GM12878 (cell line): ENCODE measurements at regions not wholly inside any gene's neighbourhood (a gene's known extent, or its start where the extent isn't known, plus 50 kb on each side); places are given as distances from the start of the nearest gene placed in this dataset.

ENCODE experiments used
- DPF2 ChIP-seq: fragments of 450-650 bp; IDR thresholded peaks from 2 replicates; pipeline ENCODE4 v1.6.1; 2017; ENCODE audit warnings: mild to moderate bottlenecking
- EP300 ChIP-seq, 2 experiments: fragments of 150-350 bp in 1 of 2; IDR thresholded peaks; 2 replicates each; pipeline ENCODE4 v1.6.1; 2011 to 2012; ENCODE audit warnings: low read depth in 2 of 2, low read length in 2 of 2, borderline replicate concordance in 1 of 2, improper control_type of control experiment in 1 of 2, inconsistent platforms in 1 of 2; ENCODE audit not compliant: control insufficient read depth in 1 of 2
- EZH2 ChIP-seq: IDR thresholded peaks from 2 replicates; pipeline ENCODE4 v1.6.1; 2012; ENCODE audit warnings: low read depth, mild to moderate bottlenecking, control low read depth, inconsistent platforms, low read length, borderline replicate concordance; ENCODE audit not compliant: control insufficient read depth
- IKZF2 ChIP-seq, 2 experiments: fragments of 450-650 bp; IDR thresholded peaks; 2 replicates each; pipeline ENCODE4 v1.6.1; 2017; ENCODE audit warnings: mild to moderate bottlenecking in 2 of 2, moderate library complexity in 2 of 2
- MXI1 ChIP-seq: fragments of 150-350 bp; IDR thresholded peaks from 2 replicates; pipeline ENCODE4 v1.6.1; 2011; ENCODE audit warnings: low read depth, mild to moderate bottlenecking, inconsistent platforms, low read length, improper control_type of control experiment
- NFIC ChIP-seq: IDR thresholded peaks from 2 replicates; pipeline ENCODE4 v1.6.1; 2012; ENCODE audit warnings: low read depth, mild to moderate bottlenecking, inconsistent platforms, low read length, moderate library complexity
- NFYA ChIP-seq: IDR thresholded peaks from 2 replicates; pipeline ENCODE4 v1.6.1; 2011; ENCODE audit warnings: low read depth, mild to moderate bottlenecking, low read length, improper control_type of control experiment, borderline replicate concordance
- PAX5 ChIP-seq: IDR thresholded peaks from 2 replicates; pipeline ENCODE4 v1.6.1; 2011; ENCODE audit warnings: low read depth, low read length, borderline replicate concordance
- PKNOX1 ChIP-seq: fragments of 450-650 bp; IDR thresholded peaks from 2 replicates; pipeline ENCODE4 v1.6.1; 2016; ENCODE audit warnings: mild to moderate bottlenecking
- POLR2AphosphoS2 ChIP-seq: IDR thresholded peaks from 2 replicates; pipeline ENCODE4 v1.6.1; 2011; ENCODE audit warnings: low read depth, mild to moderate bottlenecking, low read length, improper control_type of control experiment, moderate library complexity
- RELA ChIP-seq: fragments of 450-650 bp; IDR thresholded peaks from 2 replicates; pipeline ENCODE4 v1.8.0; 2014; ENCODE audit warnings: borderline replicate concordance; ENCODE audit not compliant: partially characterized antibody
- SMAD1 ChIP-seq: fragments of 450-650 bp; IDR thresholded peaks from 2 replicates; pipeline ENCODE4 v1.6.1; 2018; ENCODE audit warnings: mild to moderate bottlenecking, low read depth; ENCODE audit not compliant: partially characterized antibody
- SMC3 ChIP-seq: IDR thresholded peaks from 2 replicates; pipeline ENCODE4 v1.6.1; 2011; ENCODE audit warnings: low read length, improper control_type of control experiment, borderline replicate concordance
- SUZ12 ChIP-seq: fragments of 200-600 bp; sonication (generic); IDR thresholded peaks from one replicate; pipeline ENCODE4 v1.6.1; 2018; ENCODE audit warnings: antibody characterized with exemption, mild to moderate bottlenecking; ENCODE audit not compliant: unreplicated experiment
- YBX1 ChIP-seq: fragments of 450-650 bp; IDR thresholded peaks from 2 replicates; pipeline ENCODE4 v1.6.1; 2016; ENCODE audit warnings: antibody characterized with exemption
- ZBTB40 ChIP-seq: fragments of 450-650 bp; IDR thresholded peaks from 2 replicates; pipeline ENCODE4 v1.6.1; 2016; ENCODE audit warnings: mild to moderate bottlenecking, moderate library complexity, borderline replicate concordance
- TF ChIP-seq, protein P1 (sequence below): IDR thresholded peaks from 2 replicates; pipeline ENCODE4 v1.6.1; 2011; ENCODE audit warnings: borderline replicate concordance, low read depth, mild to moderate bottlenecking, moderate library complexity, mixed read lengths, low read length; ENCODE audit not compliant: insufficient read depth; ENCODE audit errors: extremely low read length
- TF ChIP-seq, protein P2 (sequence below): IDR thresholded peaks from 2 replicates; pipeline ENCODE4 v1.6.1; 2012; ENCODE audit warnings: mild to moderate bottlenecking, low read depth, low read length

GRCh38 chr2:196449083-196449482, 190.4 kb upstream of the CCDC150 start (continued):
- TF ChIP-seq IKZF2 (IDR thresholded peaks at IDR 0.05) = peak in 1 of 2 experiments; percentile 14; a peak in 1 of 4 replicates
- TF ChIP-seq NFYA = no peak
- TF ChIP-seq SMAD1 = no peak
- no peak for TF ChIP-seq POLR2AphosphoS2
- no peak for TF ChIP-seq YBX1
- TF ChIP-seq RELA = no peak
- no peak for TF ChIP-seq DPF2
- TF ChIP-seq EZH2 = no peak
- no peak for TF ChIP-seq MXI1
- TF ChIP-seq, protein P1, sequence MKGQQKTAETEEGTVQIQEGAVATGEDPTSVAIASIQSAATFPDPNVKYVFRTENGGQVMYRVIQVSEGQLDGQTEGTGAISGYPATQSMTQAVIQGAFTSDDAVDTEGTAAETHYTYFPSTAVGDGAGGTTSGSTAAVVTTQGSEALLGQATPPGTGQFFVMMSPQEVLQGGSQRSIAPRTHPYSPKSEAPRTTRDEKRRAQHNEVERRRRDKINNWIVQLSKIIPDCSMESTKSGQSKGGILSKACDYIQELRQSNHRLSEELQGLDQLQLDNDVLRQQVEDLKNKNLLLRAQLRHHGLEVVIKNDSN = no peak
- peak; percentile 74; the same call in 1 of the 2 replicates for TF ChIP-seq NFIC
- TF ChIP-seq SUZ12 = no peak
- TF ChIP-seq ZBTB40 = no peak
- TF ChIP-seq PKNOX1 = no peak
- no peak; the same call in 1 of the 2 replicates for TF ChIP-seq SMC3
- TF ChIP-seq, protein P2, sequence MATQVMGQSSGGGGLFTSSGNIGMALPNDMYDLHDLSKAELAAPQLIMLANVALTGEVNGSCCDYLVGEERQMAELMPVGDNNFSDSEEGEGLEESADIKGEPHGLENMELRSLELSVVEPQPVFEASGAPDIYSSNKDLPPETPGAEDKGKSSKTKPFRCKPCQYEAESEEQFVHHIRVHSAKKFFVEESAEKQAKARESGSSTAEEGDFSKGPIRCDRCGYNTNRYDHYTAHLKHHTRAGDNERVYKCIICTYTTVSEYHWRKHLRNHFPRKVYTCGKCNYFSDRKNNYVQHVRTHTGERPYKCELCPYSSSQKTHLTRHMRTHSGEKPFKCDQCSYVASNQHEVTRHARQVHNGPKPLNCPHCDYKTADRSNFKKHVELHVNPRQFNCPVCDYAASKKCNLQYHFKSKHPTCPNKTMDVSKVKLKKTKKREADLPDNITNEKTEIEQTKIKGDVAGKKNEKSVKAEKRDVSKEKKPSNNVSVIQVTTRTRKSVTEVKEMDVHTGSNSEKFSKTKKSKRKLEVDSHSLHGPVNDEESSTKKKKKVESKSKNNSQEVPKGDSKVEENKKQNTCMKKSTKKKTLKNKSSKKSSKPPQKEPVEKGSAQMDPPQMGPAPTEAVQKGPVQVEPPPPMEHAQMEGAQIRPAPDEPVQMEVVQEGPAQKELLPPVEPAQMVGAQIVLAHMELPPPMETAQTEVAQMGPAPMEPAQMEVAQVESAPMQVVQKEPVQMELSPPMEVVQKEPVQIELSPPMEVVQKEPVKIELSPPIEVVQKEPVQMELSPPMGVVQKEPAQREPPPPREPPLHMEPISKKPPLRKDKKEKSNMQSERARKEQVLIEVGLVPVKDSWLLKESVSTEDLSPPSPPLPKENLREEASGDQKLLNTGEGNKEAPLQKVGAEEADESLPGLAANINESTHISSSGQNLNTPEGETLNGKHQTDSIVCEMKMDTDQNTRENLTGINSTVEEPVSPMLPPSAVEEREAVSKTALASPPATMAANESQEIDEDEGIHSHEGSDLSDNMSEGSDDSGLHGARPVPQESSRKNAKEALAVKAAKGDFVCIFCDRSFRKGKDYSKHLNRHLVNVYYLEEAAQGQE = no peak
- TF ChIP-seq PAX5 = no peak
- TF ChIP-seq EP300 (IDR thresholded peaks at IDR 0.05; ENCODE audit: borderline replicate concordance in 1 of 2, control insufficient read depth in 1 of 2, low read depth in 2 of 2, low read length in 2 of 2) = peak in 1 of 2 experiments; percentile 15; a peak in 1 of 4 replicates
- TF ChIP-seq, all 136 proteins: peak for 13
